Left cardiac atrium (tissue), 4 donors: ENCODE measurements at regions not wholly inside any gene's neighbourhood (a gene's known extent, or its start where the extent isn't known, plus 50 kb on each side); places are given as distances from the start of the nearest gene placed in this dataset.
A peak's percentile ranks its signal among the peaks of the same experiment; 100 is the strongest.

ENCODE experiments used
- ATAC-seq, 2 donors: fragments of 200-7000 bp; cut with Tn5 transposase; one replicate each; pipeline ENCODE4 v1.9.1; 2020; ENCODE audit warnings: mild to moderate bottlenecking in 2 of 2, moderate library complexity in 2 of 2
- DNase-seq: peaks from one replicate; pipeline ENCODE4 v3.0.0-alpha.2; 2020
- intact Hi-C, 2 donors: fragments of 100-400 bp; cut with DNase I; formaldehyde crosslinking; loops; one replicate each; pipeline versions ENCODE4 v1.14.1 to v1.15.1; 2022 to 2023
- donor health status: DM: no; HTN: yes; CAD: no.
- donor health status: DM: no; HTN: yes; CAD: no; lungs with severe emphysema.
- donor health status: DM: yes; HTN: yes; CAD: no.
- donor health status: Dilated cardiomyopathy.

- DNase-seq, result no peak
- no peak for ATAC-seq
- intact Hi-C loops, result no loop called here
Observed at GRCh38 chr10:29926693-29927048, 132.7 kb downstream of the JCAD start.

GRCh38 chr10:29925771-29926692 is 133.4 kb downstream of the JCAD start:
- DNase-seq, result no peak
- intact Hi-C loops, result no loop called here
- no peak for ATAC-seq

GRCh38 chr10:29924436-29924835 is 134.9 kb downstream of the JCAD start:
- DNase-seq (no peak), ATAC-seq (no peak)
- intact Hi-C loops, result no loop called here

GRCh38 chr10:29923416-29923965 is 135.9 kb downstream of the JCAD start:
- intact Hi-C loops, result no loop called here
- DNase-seq, result no peak
- no peak for ATAC-seq

- intact Hi-C loops, result no loop called here
- ATAC-seq (no peak), DNase-seq (no peak)
Observed at GRCh38 chr10:29922892-29923291, 136.5 kb downstream of the JCAD start.

GRCh38 chr10:29922226-29922625 is 137.2 kb downstream of the JCAD start:
- no peak for ATAC-seq
- no peak for DNase-seq
- intact Hi-C loops, result no loop called here

- intact Hi-C loops, result no loop called here
- no peak for ATAC-seq
- no peak for DNase-seq
Observed at GRCh38 chr10:29921071-29921446, 138.3 kb downstream of the JCAD start.

GRCh38 chr10:29920408-29921070 is 138.8 kb downstream of the JCAD start:
- intact Hi-C loops, result no loop called here
- no peak for ATAC-seq
- DNase-seq, result no peak

GRCh38 chr10:29918623-29919400 is 140.6 kb downstream of the JCAD start:
- ATAC-seq (no peak), DNase-seq (no peak)
- intact Hi-C loops, result no loop called here

GRCh38 chr10:29917311-29917710 is 142.1 kb downstream of the JCAD start:
- intact Hi-C loops, result no loop called here
- no peak for DNase-seq
- ATAC-seq, result no peak

GRCh38 chr10:29916669-29917068 is 142.7 kb downstream of the JCAD start:
- DNase-seq, result no peak
- intact Hi-C loops, result no loop called here
- ATAC-seq, result peak in 1 of 2 donors; percentile 75

- no peak for DNase-seq
- intact Hi-C loops, result no loop called here
- no peak for ATAC-seq
Observed at GRCh38 chr10:29914986-29915785, 144.2 kb downstream of the JCAD start.

- ATAC-seq (no peak), DNase-seq (no peak)
- intact Hi-C loops, result no loop called here
Observed at GRCh38 chr10:29908962-29909361, 150.4 kb downstream of the JCAD start.

GRCh38 chr10:29900865-29901264 is 158.5 kb downstream of the JCAD start:
- no peak for DNase-seq
- no peak for ATAC-seq

GRCh38 chr10:29897999-29898716 is 161.2 kb downstream of the JCAD start:
- intact Hi-C loops, result no loop called here
- no peak for ATAC-seq

More at GRCh38 chr10:29900865-29901264, 158.5 kb downstream of the JCAD start:
- intact Hi-C loops, result no loop called here

GRCh38 chr10:29897430-29897829 is 162.0 kb downstream of the JCAD start:
- intact Hi-C loops, result no loop called here
- ATAC-seq, result no peak
- no peak for DNase-seq

More at GRCh38 chr10:29897999-29898716, 161.2 kb downstream of the JCAD start:
- DNase-seq, result no peak

GRCh38 chr10:29896053-29896452 is 163.3 kb downstream of the JCAD start:
- DNase-seq (no peak), ATAC-seq (peak in 1 of 2 donors; percentile 46)
- intact Hi-C loops, result no loop called here

- peak; percentile 87 for DNase-seq
- peak; percentile 94 to 97 for ATAC-seq
- intact Hi-C loops, result no loop called here
Observed at GRCh38 chr10:29895456-29895855, 163.9 kb downstream of the JCAD start.
